Smooth muscle cell (in vitro differentiated cells): ENCODE measurements at regions not wholly inside any gene's neighbourhood (a gene's known extent, or its start where the extent isn't known, plus 50 kb on each side); places are given as distances from the start of the nearest gene placed in this dataset.

Experiments used
- DNase-seq: peaks from one replicate; lab custom pipeline; 2025; ENCODE audit not compliant: unreplicated experiment; lab: John Stamatoyannopoulos, UW
- H2AFZ ChIP-seq: fragments of 200-600 bp; sonication (generic); 2 replicates; pipeline ENCODE4 v1.6.0; 2016; ENCODE audit warnings: antibody characterized with exemption, low read depth, mild to moderate bottlenecking
- H3F3A ChIP-seq: fragments of 200-600 bp; sonication (generic); 2 replicates; pipeline ENCODE4 v1.6.0; 2017; ENCODE audit warnings: antibody characterized with exemption, low read depth
- H3K27ac ChIP-seq: fragments of 200-600 bp; sonication (generic); 2 replicates; pipeline ENCODE4 v1.5.1; 2016; ENCODE audit warnings: low read depth, mild to moderate bottlenecking
- H3K27me3 ChIP-seq: fragments of 200-600 bp; sonication (generic); 2 replicates; pipeline ENCODE4 v1.6.1; 2016; ENCODE audit warnings: low read depth, mild to moderate bottlenecking
- H3K36me3 ChIP-seq: fragments of 200-600 bp; sonication (generic); 2 replicates; pipeline ENCODE4 v1.5.1; 2016; ENCODE audit warnings: low read depth
- H3K4me1 ChIP-seq: fragments of 200-600 bp; sonication (generic); 2 replicates; pipeline ENCODE4 v1.5.1; 2016; ENCODE audit warnings: low read depth
- H3K4me2 ChIP-seq: fragments of 200-600 bp; sonication (generic); 2 replicates; pipeline ENCODE4 v1.6.0; 2016; ENCODE audit warnings: mild to moderate bottlenecking
- H3K4me3 ChIP-seq: fragments of 200-600 bp; sonication (generic); 2 replicates; pipeline ENCODE4 v1.5.1; 2016; ENCODE audit warnings: mild to moderate bottlenecking
- H3K79me2 ChIP-seq: fragments of 200-600 bp; sonication (generic); 2 replicates; pipeline ENCODE4 v1.6.0; 2016; ENCODE audit warnings: low read depth, mild to moderate bottlenecking
- H3K9ac ChIP-seq: fragments of 200-600 bp; sonication (generic); 2 replicates; pipeline ENCODE4 v1.6.0; 2016; ENCODE audit warnings: low read depth
- H3K9me3 ChIP-seq: fragments of 200-600 bp; sonication (generic); replicated peaks from 2 replicates; pipeline ENCODE4 v1.5.1; 2016; ENCODE audit warnings: low read depth
- H4K20me1 ChIP-seq: fragments of 200-600 bp; sonication (generic); 2 replicates; pipeline ENCODE4 v1.6.0; 2016; ENCODE audit warnings: low read depth
- CTCF ChIP-seq: fragments of 200-600 bp; sonication (generic); IDR thresholded peaks from 2 replicates; pipeline ENCODE4 v1.5.1; 2017; ENCODE audit warnings: borderline replicate concordance, mild to moderate bottlenecking, antibody characterized with exemption; ENCODE audit not compliant: insufficient read depth, poor library complexity, severe bottlenecking
- WGBS: methylation state at CpG from one replicate; pipeline ENCODE4 v1.1.7; 2016; ENCODE audit warnings: low lambda C conversion rate; 5-methylcytosine and 5-hydroxymethylcytosine counted together

DNA sequence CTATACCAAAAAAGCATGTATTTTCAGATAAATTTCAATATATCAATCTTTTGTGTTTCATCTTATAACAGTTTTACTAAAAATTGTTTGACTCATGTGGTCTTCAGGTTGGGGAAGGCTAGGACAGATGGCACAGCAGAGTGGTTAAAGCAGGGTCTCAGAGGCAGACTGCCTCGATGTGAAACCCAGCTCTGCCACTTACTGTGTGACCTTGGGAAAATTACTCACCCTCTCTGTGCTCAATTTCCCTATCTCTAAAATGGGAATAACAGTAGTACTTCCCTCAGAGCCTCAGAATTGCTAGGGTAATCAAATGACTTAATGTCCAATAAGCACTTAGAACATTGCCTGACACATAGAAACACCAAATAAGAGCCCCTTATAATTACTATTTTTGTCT, 262.1 kb upstream of the FMN2 start:
- no peak for DNase-seq
- H3K4me1 ChIP-seq = no peaks in the 10 kb centered on the region
- TF ChIP-seq CTCF = no peak
- no peaks in the 10 kb centered on the region for H3K36me3 ChIP-seq
- no peaks in the 10 kb centered on the region for H3K9me3 ChIP-seq
- no peaks in the 10 kb centered on the region for H3K27me3 ChIP-seq
- H3K4me3 ChIP-seq = no peak overlapping the region
- no peaks in the 10 kb centered on the region for H4K20me1 ChIP-seq
- H2AFZ ChIP-seq = no peak overlapping the region
- no peaks in the 10 kb centered on the region for H3F3A ChIP-seq
- H3K9ac ChIP-seq = no peak overlapping the region
- H3K79me2 ChIP-seq = no peaks in the 10 kb centered on the region
- no peak overlapping the region for H3K4me2 ChIP-seq
- WGBS = 87% methylated on average over 1 of the region's 1 CpG
- H3K27ac ChIP-seq = no peak overlapping the region

DNA sequence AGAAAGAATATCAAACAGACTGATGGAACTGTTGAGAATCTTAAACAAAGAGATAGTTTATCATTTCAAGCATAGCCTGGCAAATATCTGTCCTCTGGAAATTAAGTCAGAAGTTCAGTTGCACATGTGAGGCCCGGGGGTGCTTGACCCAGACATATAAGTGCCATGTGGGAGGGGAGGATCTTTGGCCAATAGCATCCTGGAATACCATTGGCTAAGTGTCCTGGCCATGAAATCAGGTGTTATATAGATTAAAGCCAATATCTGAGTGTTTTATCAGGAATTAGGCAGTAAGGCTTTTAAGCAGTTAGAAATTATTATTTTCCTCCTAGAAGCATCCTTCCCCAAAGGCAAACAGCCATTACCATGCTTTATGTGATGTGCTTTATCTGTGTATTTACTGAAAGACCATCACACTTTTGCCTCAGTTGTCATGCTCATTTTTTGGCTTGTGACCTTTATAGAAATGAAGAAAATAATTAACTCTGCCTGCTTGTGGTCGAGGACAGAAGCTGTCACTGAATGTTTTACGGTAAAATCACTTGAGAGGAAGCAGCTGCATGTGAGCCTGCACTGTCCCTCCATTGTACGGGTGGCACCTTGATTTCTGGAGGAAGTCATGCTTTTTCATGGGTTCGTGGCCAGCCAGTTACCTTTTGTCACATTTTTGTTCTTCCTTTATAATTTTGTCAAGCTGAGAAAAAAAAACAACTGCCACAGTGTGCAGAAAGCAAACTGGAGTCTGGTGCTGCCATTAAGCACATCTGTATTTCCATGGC, 259.9 kb upstream of the FMN2 start:
- H4K20me1 ChIP-seq = no peaks in the 10 kb centered on the region
- no peak overlapping the region for H3K27ac ChIP-seq
- H2AFZ ChIP-seq = no peak overlapping the region
- H3K36me3 ChIP-seq = no peaks in the 10 kb centered on the region
- no peak overlapping the region for H3K4me2 ChIP-seq
- no peaks in the 10 kb centered on the region for H3K9me3 ChIP-seq
- no peak for DNase-seq
- no peaks in the 10 kb centered on the region for H3K79me2 ChIP-seq
- no peaks in the 10 kb centered on the region for H3F3A ChIP-seq
- no peaks in the 10 kb centered on the region for H3K27me3 ChIP-seq
- H3K4me3 ChIP-seq = no peak overlapping the region
- WGBS = 88% methylated on average over 5 of the region's 5 CpGs
- H3K4me1 ChIP-seq = no peaks in the 10 kb centered on the region
- H3K9ac ChIP-seq = no peak overlapping the region
- TF ChIP-seq CTCF = no peak

DNA sequence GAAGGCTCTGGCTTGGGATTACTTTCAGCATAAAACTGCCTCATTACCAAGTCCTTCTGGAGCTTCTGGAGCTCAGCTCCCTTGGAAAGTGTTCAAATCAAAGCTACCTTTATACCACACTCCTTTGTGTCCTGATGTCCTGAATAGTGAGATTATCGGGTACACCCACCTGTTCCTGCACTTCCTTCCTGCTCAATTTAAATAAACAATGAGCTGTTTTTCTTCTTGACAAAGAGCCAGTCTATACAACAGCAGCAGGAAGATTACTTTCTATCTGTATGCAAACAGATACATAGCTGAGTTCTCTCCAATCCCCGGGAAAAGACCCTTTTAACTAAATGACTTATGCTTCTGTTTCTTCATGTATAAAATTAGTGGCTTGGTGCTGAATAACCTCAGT, 258.0 kb upstream of the FMN2 start:
- Histone ChIP-seq H3K36me3 (no peaks in the 10 kb centered on the region), H3K79me2 (no peaks in the 10 kb centered on the region), H3K4me1 (no peaks in the 10 kb centered on the region), H3K9ac (no peak overlapping the region), H3F3A (no peaks in the 10 kb centered on the region), H3K27me3 (no peaks in the 10 kb centered on the region), H3K27ac (no peak overlapping the region), H2AFZ (no peak overlapping the region), H3K4me2 (no peak overlapping the region), H4K20me1 (no peaks in the 10 kb centered on the region), H3K4me3 (no peak overlapping the region), H3K9me3 (no peaks in the 10 kb centered on the region)
- no peak for DNase-seq
- no peak for TF ChIP-seq CTCF
- WGBS = 79% methylated on average over 2 of the region's 2 CpGs

GRCh38 chr1:239835946-239836440, 255.7 kb upstream of the FMN2 start:
- H3K4me1 ChIP-seq = no peaks in the 10 kb centered on the region
- H3F3A ChIP-seq = no peaks in the 10 kb centered on the region
- H3K27ac ChIP-seq = no peak overlapping the region
- H3K9ac ChIP-seq = no peak overlapping the region
- no peak overlapping the region for H3K4me3 ChIP-seq
- 95% methylated on average over 7 of the region's 7 CpGs for WGBS
- no peak overlapping the region for H3K4me2 ChIP-seq
- DNase-seq = no peak
- no peak overlapping the region for H2AFZ ChIP-seq
- no peak for TF ChIP-seq CTCF
- H3K27me3 ChIP-seq = no peaks in the 10 kb centered on the region
- H4K20me1 ChIP-seq = no peaks in the 10 kb centered on the region
- no peaks in the 10 kb centered on the region for H3K9me3 ChIP-seq
- no peaks in the 10 kb centered on the region for H3K36me3 ChIP-seq
- H3K79me2 ChIP-seq = no peaks in the 10 kb centered on the region
